ENCODE measurements at regions not wholly inside any gene's neighbourhood (a gene's known extent, or its start where the extent isn't known, plus 50 kb on each side); places are given as distances from the start of the nearest gene placed in this dataset.

GRCh38 chr16:86121374-86122010 is 222.5 kb downstream of the IRF8 start:
- no peak for DNase-seq

GRCh38 chr16:86122681-86123342 is 223.8 kb downstream of the IRF8 start:
- DNase-seq, result no peak

- no peak for DNase-seq
These were observed 225.4 kb downstream of the IRF8 start for GRCh38 chr16:86124321-86124720.

- no peak for DNase-seq
These were observed 227.9 kb downstream of the IRF8 start for GRCh38 chr16:86126891-86127290.

- DNase-seq, result no peak
These were observed 228.4 kb downstream of the IRF8 start for GRCh38 chr16:86127366-86127765.

GRCh38 chr16:86128246-86128645 is 229.3 kb downstream of the IRF8 start:
- no peak for DNase-seq

GRCh38 chr16:86129541-86129940 is 230.6 kb downstream of the IRF8 start:
- DNase-seq, result no peak

GRCh38 chr16:86133377-86133776 is 234.4 kb downstream of the IRF8 start:
- no peak for DNase-seq

GRCh38 chr16:86133847-86134375 is 234.9 kb downstream of the IRF8 start:
- no peak for DNase-seq

GRCh38 chr16:86134802-86135461 is 236.0 kb downstream of the IRF8 start:
- no peak for DNase-seq

GRCh38 chr16:86137359-86137758 is 238.4 kb downstream of the IRF8 start:
- DNase-seq, result no peak

- DNase-seq, result no peak
These were observed 239.4 kb downstream of the IRF8 start for GRCh38 chr16:86138121-86139085.

GRCh38 chr16:86142801-86143236 is 243.9 kb downstream of the IRF8 start:
- no peak for DNase-seq

- DNase-seq, result no peak
These were observed 244.7 kb downstream of the IRF8 start for GRCh38 chr16:86143666-86144065.

- DNase-seq, result no peak
These were observed 246.7 kb downstream of the IRF8 start for GRCh38 chr16:86145669-86146068.

- no peak for DNase-seq
These were observed 251.8 kb downstream of the IRF8 start for GRCh38 chr16:86150641-86151238.

- DNase-seq, result no peak
These were observed 252.4 kb downstream of the IRF8 start for GRCh38 chr16:86151239-86151851.

GRCh38 chr16:86156155-86156554 is 257.2 kb downstream of the IRF8 start:
- no peak for DNase-seq

GRCh38 chr16:86157616-86158247 is 258.8 kb downstream of the IRF8 start:
- DNase-seq, result no peak

- no peak for DNase-seq
These were observed 259.9 kb downstream of the IRF8 start for GRCh38 chr16:86158688-86159360.

GRCh38 chr16:86165479-86165878 is 266.5 kb downstream of the IRF8 start:
- DNase-seq, result no peak

All from NCI-H526 (cell line).